HG02588 (cell line): ENCODE measurements at regions not wholly inside any gene's neighbourhood (a gene's known extent, or its start where the extent isn't known, plus 50 kb on each side); places are given as distances from the start of the nearest gene placed in this dataset.
"Not testable (repeated sequence)": the region's sequence is repeated elsewhere in the genome, so short reads cannot be mapped to it uniquely, and the experiment has no call there.

Source experiments
- ATAC-seq: cut with Tn5 transposase; IDR thresholded peaks from one replicate; pipeline ENCODE4 v1.9.1; 2021; ENCODE audit warnings: mild to moderate bottlenecking, moderate library complexity; ENCODE audit not compliant: unreplicated experiment

- ATAC-seq = no peak
Observed at GRCh38 chr9:80516679-80517078, 944.9 kb downstream of the TLE4 start.

- no peak for ATAC-seq
Observed at GRCh38 chr9:80509358-80509757, 937.6 kb downstream of the TLE4 start.

- no peak for ATAC-seq
Observed at GRCh38 chr9:80507611-80508010, 935.8 kb downstream of the TLE4 start.

GRCh38 chr9:80504601-80505230 is 933.0 kb downstream of the TLE4 start:
- ATAC-seq = no peak

GRCh38 chr9:80503671-80504281 is 932.0 kb downstream of the TLE4 start:
- ATAC-seq = no peak

GRCh38 chr9:80502306-80502705 is 930.5 kb downstream of the TLE4 start:
- ATAC-seq = no peak

GRCh38 chr9:80501635-80502034 is 929.9 kb downstream of the TLE4 start:
- no peak for ATAC-seq

- ATAC-seq = no peak
Observed at GRCh38 chr9:80500300-80500699, 928.5 kb downstream of the TLE4 start.

- no peak for ATAC-seq
Observed at GRCh38 chr9:80498001-80498555, 926.3 kb downstream of the TLE4 start.

GRCh38 chr9:80496901-80497556 is 925.3 kb downstream of the TLE4 start:
- no peak for ATAC-seq

- no peak for ATAC-seq
Observed at GRCh38 chr9:80493258-80493657, 921.5 kb downstream of the TLE4 start.

GRCh38 chr9:80492221-80492620 is 920.5 kb downstream of the TLE4 start:
- no peak for ATAC-seq

GRCh38 chr9:80491086-80491696 is 919.4 kb downstream of the TLE4 start:
- no peak for ATAC-seq

- no peak for ATAC-seq
Observed at GRCh38 chr9:80489329-80489728, 917.6 kb downstream of the TLE4 start.

GRCh38 chr9:80485420-80486250 is 913.9 kb downstream of the TLE4 start:
- no peak for ATAC-seq

- ATAC-seq = not testable (repeated sequence)
Observed at GRCh38 chr9:80482251-80482650, 910.5 kb downstream of the TLE4 start.

- ATAC-seq = no peak
Observed at GRCh38 chr9:80467632-80468031, 895.9 kb downstream of the TLE4 start.

- ATAC-seq = no peak
Observed at GRCh38 chr9:80465556-80465955, 893.8 kb downstream of the TLE4 start.

- ATAC-seq = no peak
Observed at GRCh38 chr9:80449513-80449912, 877.7 kb downstream of the TLE4 start.

- ATAC-seq = no peak
Observed at GRCh38 chr9:80448996-80449395, 877.2 kb downstream of the TLE4 start.

GRCh38 chr9:80447876-80448275 is 876.1 kb downstream of the TLE4 start:
- ATAC-seq = no peak
